HUDEP-2 (cell line): ENCODE measurements at regions not wholly inside any gene's neighbourhood (a gene's known extent, or its start where the extent isn't known, plus 50 kb on each side); places are given as distances from the start of the nearest gene placed in this dataset.
A peak's percentile ranks its signal among the peaks of the same experiment; 100 is the strongest.
"Not testable (repeated sequence)": the region's sequence is repeated elsewhere in the genome, so short reads cannot be mapped to it uniquely, and the experiment has no call there.

ENCODE experiments used
- DNase-seq, 76 experiments: peaks; one replicate each; lab custom pipeline; 2025; ENCODE audit not compliant: unreplicated experiment in 76 of 76; lab: John Stamatoyannopoulos, UW

DNA sequence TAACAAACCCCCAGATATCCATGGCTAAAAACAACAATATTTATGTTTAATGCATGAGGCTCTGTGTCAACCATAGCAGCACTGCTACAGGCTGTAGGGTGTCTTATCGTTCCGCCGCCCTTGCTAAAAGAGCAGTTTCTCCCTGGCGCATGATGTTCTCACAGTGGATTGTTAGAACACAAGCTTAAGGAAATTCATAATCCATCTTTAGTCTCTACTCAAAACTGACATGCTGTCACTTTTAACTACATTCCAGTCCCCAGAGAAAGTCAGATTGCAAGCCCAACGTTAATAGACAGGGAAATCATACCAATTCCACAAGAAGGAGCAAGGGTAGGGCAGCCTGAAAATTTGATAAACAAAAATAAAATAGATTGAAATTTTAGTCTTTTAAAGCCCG lies 1960.8 kb downstream of the PCDH7 start:
- no peak for DNase-seq

DNA sequence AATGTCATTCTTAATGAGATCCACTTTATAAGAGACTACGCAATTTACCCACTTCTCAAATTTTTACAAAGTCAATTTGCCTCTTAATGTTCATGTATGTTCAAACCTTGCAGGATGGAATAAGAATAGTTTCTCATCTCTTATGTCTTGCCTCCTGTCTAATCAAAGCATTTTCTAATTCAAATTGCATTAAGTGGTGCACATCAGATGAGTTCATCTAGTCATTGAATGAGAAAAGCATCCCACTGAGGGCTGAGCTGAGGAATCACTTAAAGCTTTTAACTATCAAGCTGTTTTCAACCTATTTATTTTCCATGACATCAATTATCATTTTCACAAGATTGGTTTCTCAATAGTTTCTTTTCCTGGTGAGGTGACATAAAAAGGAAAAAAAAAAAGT lies 1964.0 kb downstream of the PCDH7 start:
- no peak for DNase-seq

DNA sequence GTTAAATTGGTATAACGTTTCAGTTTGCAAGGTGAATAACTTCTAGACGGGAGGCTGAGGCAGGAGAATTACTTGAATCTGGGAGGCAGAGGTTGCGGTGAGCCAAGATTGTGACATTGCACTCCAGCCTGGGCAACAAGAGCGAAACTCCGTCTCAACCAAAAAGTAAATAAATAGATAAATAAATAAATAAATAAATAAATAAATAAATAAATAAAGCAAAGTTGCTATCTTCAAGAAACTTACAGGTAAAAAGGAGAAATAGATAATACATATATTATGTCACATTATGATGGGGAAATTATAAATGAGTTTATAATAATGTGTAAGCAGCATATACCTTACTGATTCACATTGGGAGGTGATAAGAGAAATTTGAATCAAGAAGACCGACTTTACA lies 1966.0 kb downstream of the PCDH7 start:
- no peak for DNase-seq

DNA sequence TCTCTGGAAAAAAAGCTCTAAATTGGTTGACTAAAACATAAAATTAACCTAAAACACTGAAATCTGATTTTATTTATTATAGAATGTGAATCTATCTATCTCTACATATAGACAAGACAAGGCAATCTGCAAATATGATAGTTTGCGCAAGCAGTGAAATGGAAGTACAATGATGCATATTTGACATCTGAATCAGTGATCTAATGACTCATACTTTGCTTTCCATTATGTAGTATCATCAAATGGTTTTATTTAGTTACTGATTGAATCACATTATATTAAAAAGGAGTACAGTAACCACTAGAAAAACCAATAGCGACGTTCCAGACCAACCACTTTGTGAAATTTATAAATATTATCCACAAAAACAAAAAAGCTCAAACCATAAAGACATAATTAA lies 1969.3 kb downstream of the PCDH7 start:
- no peak for DNase-seq

DNA sequence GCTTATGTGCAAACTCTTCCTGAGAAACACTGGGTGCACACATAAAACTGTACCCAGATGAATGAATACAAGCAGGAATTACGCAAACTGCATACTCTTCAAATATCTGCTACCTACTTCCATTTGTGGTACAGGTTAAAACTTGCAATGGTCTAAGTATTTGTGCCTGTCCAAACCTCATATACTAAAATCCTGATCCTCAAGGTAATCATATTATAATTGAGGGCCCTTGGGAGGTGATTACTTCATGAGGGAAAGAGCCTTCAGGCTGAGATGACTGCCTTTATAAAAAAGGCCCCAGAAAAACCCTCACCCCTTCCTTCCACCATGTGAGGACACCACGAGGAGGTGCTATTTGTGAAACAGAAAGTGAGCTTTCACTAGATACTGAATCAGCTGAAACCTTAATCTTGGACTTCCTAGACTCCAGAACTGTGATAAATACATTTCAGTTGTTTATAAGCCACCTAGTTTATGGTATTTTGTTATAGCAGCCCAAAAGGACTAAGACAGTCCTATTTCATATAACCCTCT lies 1977.2 kb downstream of the PCDH7 start:
- no peak for DNase-seq

DNA sequence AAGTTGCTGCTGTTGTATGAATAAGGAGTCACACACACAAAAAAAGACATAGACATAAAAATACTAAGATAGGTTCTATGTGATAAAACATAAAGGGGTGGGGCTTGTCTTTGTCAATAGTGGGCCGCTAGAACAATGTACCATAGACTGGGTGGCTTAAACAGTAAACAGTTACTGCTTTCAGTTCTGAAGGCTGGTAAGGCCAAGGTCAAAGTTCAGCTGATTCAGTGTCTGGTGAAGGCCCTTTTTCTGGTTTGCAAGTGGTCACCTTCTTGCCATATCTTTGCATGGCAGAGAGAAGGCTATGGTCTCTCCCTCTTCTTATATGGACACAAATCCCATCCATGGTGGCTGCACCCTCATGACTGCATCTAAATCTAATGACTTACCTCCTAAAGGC lies 1980.7 kb downstream of the PCDH7 start:
- no peak for DNase-seq

DNA sequence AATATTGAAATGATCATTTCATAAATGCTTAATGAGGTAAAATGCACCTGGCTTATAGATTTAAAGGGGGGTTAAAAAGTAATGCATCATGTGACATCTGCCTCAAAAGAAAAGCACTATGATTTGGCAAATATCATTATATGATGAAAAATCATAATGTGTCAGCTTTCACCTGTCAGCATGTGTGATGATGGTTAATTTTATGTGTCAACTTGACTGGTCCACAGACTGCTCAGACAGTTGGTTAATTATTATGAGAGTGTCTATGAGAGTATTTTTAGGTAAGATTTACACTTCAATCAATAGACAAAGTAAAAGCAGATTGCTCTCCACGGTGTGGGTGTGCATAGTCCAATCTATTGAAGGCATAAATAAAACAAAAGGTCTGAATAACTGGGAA lies 1986.7 kb downstream of the PCDH7 start:
- no peak for DNase-seq

DNA sequence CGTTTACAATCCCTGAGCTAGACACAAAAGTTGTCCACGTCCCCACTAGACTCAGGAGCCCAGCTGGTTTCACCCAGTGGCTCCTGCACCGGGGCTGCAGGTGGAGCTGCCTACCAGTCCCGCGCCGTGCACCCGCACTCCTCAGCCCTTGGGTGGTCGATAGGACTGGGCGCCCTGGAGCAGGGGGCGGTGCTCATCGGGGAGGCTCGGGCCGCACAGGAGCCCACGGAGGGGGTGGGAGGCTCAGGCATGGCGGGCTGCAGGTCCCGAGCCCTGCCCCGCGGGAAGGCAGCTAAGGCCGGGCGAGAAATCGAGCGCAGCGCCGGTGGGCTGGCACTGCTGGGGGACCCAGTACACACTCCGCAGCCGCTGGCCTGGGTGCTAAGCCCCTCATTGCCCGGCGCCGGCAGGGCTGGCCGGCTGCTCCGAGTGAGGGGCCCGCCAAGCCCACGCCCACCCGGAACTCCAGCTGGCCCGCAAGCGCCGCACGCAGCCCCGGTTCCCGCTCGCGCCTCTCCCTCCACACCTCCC lies 1996.0 kb downstream of the PCDH7 start:
- DNase-seq, result not testable (repeated sequence)

DNA sequence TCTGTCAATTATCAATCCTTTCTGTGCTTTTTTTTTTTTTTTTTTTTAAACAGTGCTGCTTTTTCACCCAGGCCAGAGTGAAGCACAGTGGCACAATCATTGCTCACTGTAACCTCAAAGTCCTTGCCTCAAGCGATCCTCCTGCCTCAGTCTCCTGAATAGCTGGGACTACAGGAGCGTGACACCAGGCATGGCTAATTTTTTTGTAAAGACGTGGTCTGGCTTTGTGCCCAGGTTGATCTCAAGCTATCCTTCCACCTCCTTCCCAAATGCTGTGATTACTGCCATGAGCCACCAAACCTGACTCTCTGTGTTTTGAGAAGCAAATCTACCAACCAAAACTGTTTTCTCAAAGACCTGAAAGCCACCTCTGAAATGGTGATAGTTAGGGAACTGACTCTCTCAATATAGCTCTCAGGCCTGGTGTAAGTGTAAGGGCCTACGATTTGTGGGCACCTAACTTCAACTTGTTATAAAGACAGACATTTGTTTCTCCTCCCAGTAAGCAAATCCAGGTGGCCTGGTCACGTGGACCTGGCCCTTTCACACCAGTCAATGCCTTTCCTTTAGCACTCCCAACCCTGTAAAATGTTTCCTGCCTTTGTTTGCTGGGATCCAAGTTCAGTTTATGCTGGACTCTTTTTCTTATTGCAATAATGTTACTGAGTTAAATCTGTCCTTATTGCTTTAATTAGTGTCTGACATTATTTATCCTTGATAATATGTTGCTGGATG lies 2015.9 kb downstream of the PCDH7 start:
- no peak for DNase-seq

DNA sequence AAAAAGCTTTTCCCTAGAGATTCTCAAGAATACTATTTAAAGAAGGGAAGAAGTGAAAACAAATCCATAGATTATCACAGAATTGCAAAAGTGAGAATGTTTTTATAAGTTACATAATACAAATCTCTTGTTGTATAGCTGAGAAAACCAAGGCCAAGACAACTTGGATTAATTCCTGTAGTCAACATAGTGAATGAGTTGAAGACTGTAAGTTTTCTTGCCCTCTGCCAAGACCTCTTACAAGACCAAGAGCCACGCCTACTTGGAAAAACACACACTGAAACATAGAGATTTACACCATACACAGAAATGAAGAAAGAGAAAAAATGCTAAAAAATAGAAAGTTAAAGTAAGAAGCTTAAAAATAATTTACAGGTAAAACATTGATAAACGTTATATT lies 2024.0 kb downstream of the PCDH7 start:
- DNase-seq, result no peak

DNA sequence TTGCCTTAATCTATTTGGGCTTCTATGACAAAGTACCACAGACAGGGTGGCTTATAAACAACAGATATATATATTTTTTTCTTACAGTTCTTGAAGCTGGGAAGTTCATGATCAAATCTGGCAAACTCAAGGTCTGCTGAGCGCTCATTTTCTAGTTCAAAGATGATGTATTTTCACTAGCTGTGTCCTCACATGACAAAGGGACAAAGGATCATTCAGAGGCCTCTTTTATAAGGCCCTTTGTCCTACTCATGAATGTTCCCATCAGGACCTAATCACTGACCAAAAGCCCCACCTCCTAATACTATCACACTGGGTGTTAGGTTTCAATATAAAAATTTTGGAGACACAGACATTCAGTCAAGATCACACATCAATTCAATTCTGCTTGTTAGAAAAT lies 2025.2 kb downstream of the PCDH7 start:
- no peak for DNase-seq

DNA sequence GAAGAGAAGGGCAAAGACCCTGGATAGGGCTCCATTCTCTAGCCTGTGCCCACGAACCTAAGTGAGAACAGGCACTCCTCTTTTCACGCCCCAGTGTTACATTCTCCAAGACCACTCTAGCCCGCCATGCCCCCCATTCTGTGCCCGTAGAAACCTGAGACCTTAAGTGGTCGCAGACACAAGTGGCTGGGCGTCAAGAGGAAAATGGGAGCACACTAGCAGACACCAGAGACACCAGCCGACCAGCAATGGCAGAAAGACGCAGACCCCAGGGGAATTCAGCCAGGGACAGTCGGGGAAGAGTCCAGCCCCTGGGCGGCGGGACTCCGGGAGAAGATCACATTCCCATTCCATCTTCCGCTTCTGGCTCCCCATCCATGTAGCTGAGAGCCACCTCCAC lies 2027.9 kb downstream of the PCDH7 start:
- no peak for DNase-seq

DNA sequence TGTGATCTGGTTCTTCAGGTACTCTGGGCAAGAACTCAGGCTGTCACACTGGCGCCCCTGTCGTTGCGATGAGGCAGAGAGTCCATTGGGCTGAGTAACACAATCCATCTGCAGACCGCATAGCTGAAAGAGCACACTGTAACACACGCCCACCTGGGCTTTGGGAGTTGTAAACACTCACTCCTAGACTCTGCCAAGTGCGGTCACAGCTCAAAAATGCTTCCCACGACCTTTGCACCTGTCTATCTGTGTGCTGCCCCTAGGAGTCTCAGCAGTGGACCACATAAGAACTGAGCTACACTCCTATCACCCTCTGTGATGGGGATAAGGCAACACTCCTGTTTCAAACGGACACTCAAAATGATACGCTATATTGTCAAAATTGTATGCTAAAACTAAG lies 2028.3 kb downstream of the PCDH7 start:
- no peak for DNase-seq

DNA sequence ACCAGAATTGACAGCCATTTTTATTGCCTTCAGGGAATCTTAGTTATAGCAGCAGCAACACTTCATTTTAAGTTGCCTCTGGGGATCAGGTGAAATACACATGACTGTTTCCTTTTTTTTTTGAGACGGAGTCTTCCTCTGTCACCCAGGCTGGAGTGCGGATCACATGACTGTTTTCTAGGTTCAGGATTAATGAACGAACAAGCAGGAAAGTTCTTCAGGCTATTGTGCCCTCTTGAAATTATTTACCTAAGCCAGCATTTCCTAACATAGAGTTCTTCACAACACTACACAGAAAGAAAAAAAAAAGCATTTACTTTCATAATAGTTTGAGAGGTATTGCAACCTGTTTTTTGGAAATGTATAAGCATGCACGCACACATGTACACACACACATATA lies 2032.8 kb downstream of the PCDH7 start:
- no peak for DNase-seq

DNA sequence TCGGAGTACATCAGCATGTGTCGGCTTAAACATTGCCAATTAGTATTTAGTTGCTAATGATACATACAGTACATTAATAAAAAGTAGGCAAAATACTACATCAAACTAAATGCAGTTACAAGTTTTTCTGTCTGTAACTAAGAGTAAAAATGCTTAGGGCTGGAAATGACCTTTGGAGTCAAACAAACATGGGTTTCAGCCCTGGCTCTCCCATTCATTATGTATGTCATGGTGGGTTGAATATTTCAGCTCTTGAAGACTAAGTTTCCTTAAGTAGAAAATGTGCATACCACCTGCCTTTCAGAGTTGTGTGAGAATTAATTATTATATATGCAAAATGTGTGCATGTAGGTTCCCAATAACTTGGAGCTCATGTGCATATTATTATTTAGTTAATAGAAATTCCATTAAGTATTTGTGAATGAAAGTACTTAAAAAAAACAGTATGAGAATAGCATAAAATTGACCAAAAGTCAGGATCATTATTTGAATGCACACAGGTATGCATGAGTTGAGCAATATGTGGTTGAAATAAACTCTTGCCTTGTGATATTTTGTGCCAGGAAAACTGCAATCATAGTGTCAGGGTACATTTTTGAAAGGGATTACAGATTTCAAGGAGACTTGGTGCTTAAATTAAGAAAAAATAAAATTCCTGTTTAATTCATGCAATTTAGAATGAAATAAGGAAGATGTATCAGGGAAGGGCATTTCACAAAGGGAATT lies 2048.7 kb downstream of the PCDH7 start:
- no peak for DNase-seq

DNA sequence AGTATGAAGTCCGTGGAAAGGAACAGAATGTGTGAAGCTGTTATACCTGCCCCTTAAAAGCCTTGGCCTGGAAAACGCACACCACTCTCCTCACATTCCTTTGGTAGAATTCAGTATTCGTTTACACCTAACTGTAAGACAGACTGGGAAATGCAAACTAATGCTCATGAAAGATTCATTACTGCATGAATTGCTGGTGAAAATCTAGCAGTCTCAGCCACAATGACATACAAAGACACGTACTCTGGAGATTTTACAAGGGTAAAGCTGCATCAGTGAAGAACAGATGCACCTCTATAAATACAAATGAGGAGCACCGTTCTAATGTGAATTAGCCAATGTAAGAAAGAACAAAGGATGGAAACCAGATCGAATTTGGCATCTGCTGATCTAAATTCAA lies 2051.3 kb downstream of the PCDH7 start:
- DNase-seq, result no peak

DNA sequence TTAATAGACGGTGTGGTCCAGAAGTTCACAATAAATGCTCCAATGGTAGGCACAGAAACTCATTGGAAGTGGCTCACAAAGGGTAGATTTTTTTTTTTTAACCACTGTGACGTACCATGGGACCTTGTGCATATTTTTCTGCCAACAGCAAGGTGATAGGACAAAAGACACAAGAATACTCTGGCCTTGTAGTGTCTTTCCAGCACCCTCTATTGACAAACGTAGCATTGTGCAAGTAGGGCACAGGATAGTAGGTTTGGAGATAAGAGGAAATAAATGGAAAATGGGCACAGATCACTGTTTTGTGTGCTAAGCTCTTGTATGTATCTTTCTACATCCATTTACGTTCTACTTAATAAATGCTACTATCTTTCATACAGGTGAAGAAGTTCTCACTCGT lies 2054.9 kb downstream of the PCDH7 start:
- peak in 1 of 76 experiments; percentile 0 for DNase-seq

DNA sequence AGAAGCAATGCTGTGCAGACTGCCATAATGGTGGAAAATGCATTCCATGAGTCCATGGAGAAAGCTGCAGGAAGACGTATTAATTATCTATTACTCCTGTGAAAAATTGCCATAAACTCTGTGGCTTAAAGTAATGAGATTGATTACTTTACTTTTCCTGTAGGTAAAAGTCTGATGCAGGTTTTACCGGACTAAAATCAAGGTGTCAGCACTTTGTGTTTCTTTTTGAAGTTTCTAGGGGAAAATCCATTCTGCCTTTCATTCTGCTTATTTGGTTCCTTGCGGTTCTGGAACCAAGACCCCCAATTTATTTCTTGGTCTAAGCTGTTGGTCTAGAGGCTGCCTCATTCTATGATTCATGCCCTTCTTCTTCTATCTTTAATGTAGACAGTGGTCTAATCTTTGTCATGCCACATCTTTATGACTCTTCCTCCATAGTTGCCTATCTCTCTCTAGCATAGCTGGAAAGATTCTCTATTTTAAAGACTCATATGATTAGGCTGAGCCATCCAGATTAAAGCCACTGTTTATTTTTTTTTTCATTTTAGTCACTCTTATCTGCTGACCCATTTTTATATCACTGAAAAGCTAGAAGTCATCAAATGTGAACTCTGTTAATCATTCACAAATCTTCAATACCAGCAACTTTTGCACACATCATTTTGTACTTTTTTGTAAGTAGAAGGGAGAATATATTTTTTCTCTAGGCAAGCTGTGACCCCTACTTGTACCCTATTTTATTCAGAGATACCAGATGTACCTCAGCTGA lies 2056.4 kb downstream of the PCDH7 start:
- DNase-seq, result no peak

DNA sequence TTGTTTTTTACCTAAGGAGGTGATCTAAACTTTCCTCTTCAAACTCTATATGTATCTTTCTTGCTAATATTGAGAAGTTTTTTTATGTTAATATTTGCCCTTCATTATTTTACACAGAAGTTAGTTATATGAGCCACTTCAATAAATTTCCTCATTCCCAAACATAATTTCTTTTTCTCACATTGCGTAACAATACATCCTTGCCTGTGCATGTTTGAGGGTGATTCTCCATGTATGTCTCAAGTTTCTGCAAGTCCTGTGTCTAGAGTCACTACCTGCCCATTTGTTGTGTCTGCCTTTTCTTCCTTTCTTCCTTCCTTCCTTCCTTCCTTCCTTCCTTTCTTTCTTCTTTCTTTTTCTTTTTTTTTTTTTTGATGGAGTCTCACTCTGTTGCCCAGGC lies 2057.9 kb downstream of the PCDH7 start:
- no peak for DNase-seq

DNA sequence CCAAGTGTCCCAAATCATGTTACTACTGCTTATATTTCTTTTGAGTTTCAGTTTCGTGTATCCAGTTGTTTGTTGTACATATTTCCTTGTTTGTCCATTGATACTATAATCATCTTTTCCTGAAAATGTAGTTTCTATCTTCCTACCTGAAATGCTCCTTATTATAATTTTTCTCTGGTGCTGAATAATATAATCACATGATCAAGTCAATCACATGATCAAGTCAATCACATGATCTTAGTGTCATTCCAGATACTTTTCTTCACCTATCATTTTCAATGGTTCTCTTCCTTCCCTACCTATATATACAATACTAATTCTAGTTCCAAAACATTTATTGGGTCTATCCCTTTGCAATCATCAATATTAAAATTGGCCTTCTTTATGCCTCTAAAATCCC lies 2058.8 kb downstream of the PCDH7 start:
- no peak for DNase-seq

DNA sequence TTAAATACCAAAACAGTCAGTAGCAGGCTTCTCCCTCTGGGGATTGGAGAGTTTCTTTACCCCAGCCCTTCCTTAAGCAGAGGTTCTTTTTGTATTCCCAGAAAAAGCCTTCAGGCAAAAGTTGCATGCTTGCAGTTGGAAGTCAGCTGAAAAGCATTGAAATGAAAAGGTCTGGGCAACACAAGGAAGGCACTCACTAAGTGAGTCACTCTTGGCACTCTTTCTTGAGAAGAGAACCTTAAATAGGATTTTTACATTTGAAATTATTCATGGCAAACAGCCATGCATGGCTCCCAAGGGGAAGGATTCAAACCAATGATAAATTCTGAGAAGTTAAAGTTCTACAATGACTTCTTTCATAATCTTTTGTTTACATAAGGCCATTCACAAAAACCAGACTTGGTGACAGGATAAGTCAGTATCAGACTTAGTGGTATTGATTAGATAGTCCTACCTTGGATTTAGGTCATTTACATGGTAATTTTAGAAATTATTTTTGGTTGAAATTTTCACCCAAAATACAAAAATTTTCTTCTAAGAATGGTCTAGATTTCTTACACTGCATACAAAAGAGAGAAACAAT lies 2068.9 kb downstream of the PCDH7 start:
- no peak for DNase-seq
